ENCODE measurements at regions not wholly inside any gene's neighbourhood (a gene's known extent, or its start where the extent isn't known, plus 50 kb on each side); places are given as distances from the start of the nearest gene placed in this dataset.

DNA sequence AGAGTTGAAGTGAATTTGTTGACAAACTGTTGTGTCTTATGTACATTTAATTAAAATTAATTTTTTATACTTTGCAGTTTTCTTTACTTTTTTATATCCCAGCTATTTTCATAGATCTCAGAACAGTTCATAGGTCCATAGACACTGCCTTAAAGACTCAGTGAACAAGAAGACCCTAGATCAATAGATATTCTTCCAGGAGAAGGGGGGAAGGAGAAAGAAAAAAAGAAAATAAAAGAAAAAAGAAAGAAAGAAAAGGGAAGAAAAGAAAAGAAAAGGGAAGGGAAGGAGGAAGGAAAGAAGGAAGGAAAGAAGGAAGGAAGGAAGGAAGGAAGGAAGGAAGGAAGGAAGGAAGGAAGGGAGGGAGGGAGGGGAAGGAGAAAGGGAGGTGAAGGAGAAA, 130.8 kb downstream of the MAFB start:
- no peaks in the 10 kb centered on the region for H3K9me2 ChIP-seq (ENCODE audit: insufficient read depth)
- no peaks in the 10 kb centered on the region for H3K9me3 ChIP-seq (ENCODE audit: insufficient read depth, low read depth)
- H3K27me3 ChIP-seq (ENCODE audit: insufficient read depth, low read depth) = peaks cover 3% of the 10 kb centered on the region; the same call in 1 of the 2 replicates
- no peaks in the 10 kb centered on the region for H4K20me1 ChIP-seq (ENCODE audit: insufficient read depth)
- no peak overlapping the region for H3K27ac ChIP-seq
- BruUV-seq (replicated peaks) = no TSS peak
- ChIA-PET POLR2A (ENCODE audit: unreplicated experiment) (no interaction called here), CTCF (no interaction called here)
- no peak for DNase-seq
- intact Hi-C loops (cut with micrococcal nuclease; ENCODE audit: unreplicated experiment) = no loop called here
- peaks cover 6% of the 10 kb centered on the region; the same call in 1 of the 2 replicates for H3F3A ChIP-seq (ENCODE audit: insufficient read depth, low read depth)
- no peak overlapping the region for H2AFZ ChIP-seq
- H3K36me3 ChIP-seq (ENCODE audit: low read depth) = no peaks in the 10 kb centered on the region
- TF ChIP-seq, protein P1, sequence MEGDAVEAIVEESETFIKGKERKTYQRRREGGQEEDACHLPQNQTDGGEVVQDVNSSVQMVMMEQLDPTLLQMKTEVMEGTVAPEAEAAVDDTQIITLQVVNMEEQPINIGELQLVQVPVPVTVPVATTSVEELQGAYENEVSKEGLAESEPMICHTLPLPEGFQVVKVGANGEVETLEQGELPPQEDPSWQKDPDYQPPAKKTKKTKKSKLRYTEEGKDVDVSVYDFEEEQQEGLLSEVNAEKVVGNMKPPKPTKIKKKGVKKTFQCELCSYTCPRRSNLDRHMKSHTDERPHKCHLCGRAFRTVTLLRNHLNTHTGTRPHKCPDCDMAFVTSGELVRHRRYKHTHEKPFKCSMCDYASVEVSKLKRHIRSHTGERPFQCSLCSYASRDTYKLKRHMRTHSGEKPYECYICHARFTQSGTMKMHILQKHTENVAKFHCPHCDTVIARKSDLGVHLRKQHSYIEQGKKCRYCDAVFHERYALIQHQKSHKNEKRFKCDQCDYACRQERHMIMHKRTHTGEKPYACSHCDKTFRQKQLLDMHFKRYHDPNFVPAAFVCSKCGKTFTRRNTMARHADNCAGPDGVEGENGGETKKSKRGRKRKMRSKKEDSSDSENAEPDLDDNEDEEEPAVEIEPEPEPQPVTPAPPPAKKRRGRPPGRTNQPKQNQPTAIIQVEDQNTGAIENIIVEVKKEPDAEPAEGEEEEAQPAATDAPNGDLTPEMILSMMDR (conservative IDR thresholded peaks at IDR 0.05) = no peak
- no peak for TF ChIP-seq EZH2 (IDR thresholded peaks at IDR 0.05; ENCODE audit: low read depth)
- H3K4me1 ChIP-seq (replicated peaks; ENCODE audit: insufficient read depth) = peaks cover 17% of the 10 kb centered on the region
- H3K4me2 ChIP-seq = no peak overlapping the region
- H3K4me3 ChIP-seq = no peak overlapping the region
- H3K79me2 ChIP-seq (ENCODE audit: low read depth) = no peaks in the 10 kb centered on the region

DNA sequence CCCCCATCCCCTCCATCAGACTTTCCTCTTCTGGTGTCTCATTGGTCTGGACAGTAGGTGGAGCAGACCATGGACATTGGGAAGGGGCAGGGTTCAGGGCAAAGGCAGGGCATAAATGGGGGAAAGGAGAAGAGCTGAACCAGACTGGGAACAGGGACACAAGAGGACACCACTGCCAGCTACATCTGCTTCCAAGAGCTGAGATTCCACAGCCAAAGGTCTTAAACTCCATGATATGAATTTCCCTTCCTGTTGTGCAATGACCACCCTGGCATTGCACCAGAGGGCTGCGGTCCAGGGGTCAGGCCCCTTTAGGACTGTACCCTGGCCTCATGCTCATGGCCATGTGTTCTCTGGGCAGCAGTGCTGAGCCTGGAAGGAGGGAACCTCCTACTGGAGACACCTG, 137.9 kb downstream of the MAFB start:
- CTCF ChIA-PET = no interaction called here
- no peaks in the 10 kb centered on the region for H3F3A ChIP-seq (ENCODE audit: insufficient read depth, low read depth)
- H3K4me2 ChIP-seq = no peak overlapping the region
- TF ChIP-seq, protein P1 (conservative IDR thresholded peaks at IDR 0.05) = no peak
- no peak for TF ChIP-seq EZH2 (IDR thresholded peaks at IDR 0.05; ENCODE audit: low read depth)
- no TSS peak for BruUV-seq (replicated peaks)
- no peak for DNase-seq
- H3K36me3 ChIP-seq (ENCODE audit: low read depth) = no peaks in the 10 kb centered on the region
- intact Hi-C loops (cut with micrococcal nuclease; ENCODE audit: unreplicated experiment) = no loop called here
- no peaks in the 10 kb centered on the region for H4K20me1 ChIP-seq (ENCODE audit: insufficient read depth)
- no peaks in the 10 kb centered on the region for H3K9me3 ChIP-seq (ENCODE audit: insufficient read depth, low read depth)
- POLR2A ChIA-PET (ENCODE audit: unreplicated experiment) = no interaction called here
- H3K27me3 ChIP-seq (ENCODE audit: insufficient read depth, low read depth) = peaks cover 7% of the 10 kb centered on the region; the same call in 1 of the 2 replicates
- no peaks in the 10 kb centered on the region for H3K9me2 ChIP-seq (ENCODE audit: insufficient read depth)
- H3K4me1 ChIP-seq (replicated peaks; ENCODE audit: insufficient read depth) = no peaks in the 10 kb centered on the region
- no peaks in the 10 kb centered on the region for H3K79me2 ChIP-seq (ENCODE audit: low read depth)
- H3K27ac ChIP-seq = no peak overlapping the region
- H3K4me3 ChIP-seq = no peak overlapping the region
- no peak overlapping the region for H2AFZ ChIP-seq

DNA sequence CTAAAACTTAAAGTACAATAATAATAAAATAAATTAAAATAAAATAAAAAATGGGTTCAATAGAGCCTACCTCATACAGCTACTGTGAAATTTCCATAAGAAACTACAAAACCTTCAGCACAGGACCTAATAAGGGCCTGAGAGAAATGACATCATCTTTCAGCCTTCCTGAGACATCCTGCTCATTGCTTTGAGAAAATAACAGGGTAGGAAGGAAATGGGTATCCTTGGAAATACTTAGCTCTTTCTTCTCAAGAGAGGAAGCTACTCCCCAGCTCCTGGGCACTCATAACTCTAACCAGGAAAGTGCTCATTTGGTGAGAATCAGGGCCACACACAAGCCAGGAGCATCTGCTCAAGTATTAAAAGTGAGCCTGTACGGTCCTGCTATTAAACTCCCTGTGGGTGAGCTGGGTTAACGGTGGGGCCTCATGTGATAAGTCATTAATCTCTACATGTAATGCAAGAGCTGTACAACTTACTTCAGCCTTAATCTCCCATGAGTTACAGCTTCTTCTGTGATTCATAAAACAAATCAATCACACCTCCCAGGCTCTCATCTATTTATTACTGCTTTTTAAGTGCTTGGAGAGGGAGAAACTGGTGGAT, 141.4 kb downstream of the MAFB start:
- ChIA-PET CTCF (no interaction called here), POLR2A (ENCODE audit: unreplicated experiment) (no interaction called here)
- H3K9me2 ChIP-seq (ENCODE audit: insufficient read depth) = no peaks in the 10 kb centered on the region
- no TSS peak for BruUV-seq (replicated peaks)
- H3K9me3 ChIP-seq (ENCODE audit: insufficient read depth, low read depth) = no peaks in the 10 kb centered on the region
- no peak for DNase-seq
- H2AFZ ChIP-seq = no peak overlapping the region
- H3K36me3 ChIP-seq (ENCODE audit: low read depth) = no peaks in the 10 kb centered on the region
- no peak overlapping the region for H3K4me2 ChIP-seq
- peaks cover 10% of the 10 kb centered on the region; the same call in 1 of the 2 replicates for H3K27me3 ChIP-seq (ENCODE audit: insufficient read depth, low read depth)
- no peaks in the 10 kb centered on the region for H3K4me1 ChIP-seq (replicated peaks; ENCODE audit: insufficient read depth)
- TF ChIP-seq, protein P1 (conservative IDR thresholded peaks at IDR 0.05) = no peak
- TF ChIP-seq EZH2 (IDR thresholded peaks at IDR 0.05; ENCODE audit: low read depth) = no peak
- no peak overlapping the region for H3K27ac ChIP-seq
- no peaks in the 10 kb centered on the region for H3K79me2 ChIP-seq (ENCODE audit: low read depth)
- no peak overlapping the region for H3K4me3 ChIP-seq
- no peaks in the 10 kb centered on the region for H4K20me1 ChIP-seq (ENCODE audit: insufficient read depth)
- intact Hi-C loops (cut with micrococcal nuclease; ENCODE audit: unreplicated experiment) = no loop called here
- H3F3A ChIP-seq (ENCODE audit: insufficient read depth, low read depth) = no peaks in the 10 kb centered on the region
